Immature natural killer cell (primary cell): ENCODE measurements at regions not wholly inside any gene's neighbourhood (a gene's known extent, or its start where the extent isn't known, plus 50 kb on each side); places are given as distances from the start of the nearest gene placed in this dataset.

Experiments used
- DNase-seq, 3 donors: peaks; one replicate each; pipeline ENCODE4 v3.0.0; 2022; ENCODE audit warnings: mixed read lengths in 1 of 3
- H3K27ac Mint-ChIP-seq, 6 donors: one replicate each; pipeline ENCODE4 v1.8.0; 2020; ENCODE audit warnings: mixed read lengths in 6 of 6, mild to moderate bottlenecking in 5 of 6, inconsistent platforms in 4 of 6, moderate library complexity in 3 of 6
- H3K27me3 Mint-ChIP-seq, 3 donors: one replicate each; pipeline ENCODE4 v1.8.0; 2020 to 2021; ENCODE audit warnings: low read depth in 3 of 3, mild to moderate bottlenecking in 3 of 3, mixed read lengths in 3 of 3, moderate library complexity in 3 of 3, inconsistent platforms in 1 of 3
- H3K36me3 Mint-ChIP-seq, 3 donors: one replicate each; pipeline ENCODE4 v1.8.0; 2020; ENCODE audit warnings: mixed read lengths in 3 of 3, inconsistent platforms in 2 of 3, mild to moderate bottlenecking in 2 of 3
- H3K4me1 Mint-ChIP-seq, 2 donors: one replicate each; pipeline ENCODE4 v1.8.0; 2020; ENCODE audit warnings: inconsistent platforms in 2 of 2, mild to moderate bottlenecking in 2 of 2, mixed read lengths in 2 of 2, moderate library complexity in 1 of 2
- H3K4me3 Mint-ChIP-seq, 5 donors: one replicate each; pipeline ENCODE4 v1.8.0; 2020; ENCODE audit warnings: mild to moderate bottlenecking in 5 of 5, mixed read lengths in 5 of 5, inconsistent platforms in 3 of 5, moderate library complexity in 3 of 5
- H3K9me3 Mint-ChIP-seq, 6 donors: one replicate each; pipeline ENCODE4 v1.8.0; 2020; ENCODE audit warnings: mild to moderate bottlenecking in 6 of 6, mixed read lengths in 6 of 6, inconsistent platforms in 4 of 6, moderate library complexity in 3 of 6

- peaks cover 0 to 10% (median 2%) of the 10 kb centered on the region in 6 donors for H3K9me3 Mint-ChIP-seq
- no peak overlapping the region for H3K27ac Mint-ChIP-seq
- DNase-seq, result no peak
- no peaks in the 10 kb centered on the region for H3K36me3 Mint-ChIP-seq
- H3K4me1 Mint-ChIP-seq, result no peaks in the 10 kb centered on the region
- H3K27me3 Mint-ChIP-seq, result peaks cover 2 to 5% (median 2%) of the 10 kb centered on the region in 3 donors
- H3K4me3 Mint-ChIP-seq, result no peak overlapping the region
These were observed 541.9 kb upstream of the CELF2 start for GRCh38 chr10:10475812-10476211.

GRCh38 chr10:10477844-10478243 lies 539.8 kb upstream of the CELF2 start:
- no peak for DNase-seq
- no peak overlapping the region for H3K4me3 Mint-ChIP-seq
- no peaks in the 10 kb centered on the region for H3K36me3 Mint-ChIP-seq
- no peak overlapping the region for H3K27ac Mint-ChIP-seq
- H3K4me1 Mint-ChIP-seq, result no peaks in the 10 kb centered on the region
- peaks cover 5 to 7% (median 5%) of the 10 kb centered on the region in 3 donors for H3K27me3 Mint-ChIP-seq
- H3K9me3 Mint-ChIP-seq, result peaks cover 0 to 7% (median 2%) of the 10 kb centered on the region in 6 donors

- no peak for DNase-seq
- Mint-ChIP-seq H3K36me3 (no peaks in the 10 kb centered on the region), H3K27ac (no peak overlapping the region), H3K4me3 (no peak overlapping the region), H3K27me3 (peaks cover 4 to 5% (median 5%) of the 10 kb centered on the region in 3 donors), H3K4me1 (no peaks in the 10 kb centered on the region), H3K9me3 (peaks cover 0 to 2% (median 0%) of the 10 kb centered on the region in 6 donors)
These were observed 538.2 kb upstream of the CELF2 start for GRCh38 chr10:10479465-10479864.

GRCh38 chr10:10482613-10483012 lies 535.1 kb upstream of the CELF2 start:
- Mint-ChIP-seq H3K4me3 (no peak overlapping the region), H3K36me3 (no peaks in the 10 kb centered on the region), H3K9me3 (peaks cover 0 to 2% (median 0%) of the 10 kb centered on the region in 6 donors), H3K27me3 (peaks cover 2 to 5% (median 4%) of the 10 kb centered on the region in 3 donors), H3K4me1 (no peaks in the 10 kb centered on the region), H3K27ac (no peak overlapping the region)
- no peak for DNase-seq

- Mint-ChIP-seq H3K36me3 (no peaks in the 10 kb centered on the region), H3K4me1 (no peaks in the 10 kb centered on the region)
- no peak for DNase-seq
These were observed 528.6 kb upstream of the CELF2 start for GRCh38 chr10:10489076-10489475.

GRCh38 chr10:10489805-10490571 lies 527.7 kb upstream of the CELF2 start:
- peaks cover 0 to 3% (median 0%) of the 10 kb centered on the region in 6 donors for H3K9me3 Mint-ChIP-seq
- H3K4me1 Mint-ChIP-seq, result no peaks in the 10 kb centered on the region
- H3K36me3 Mint-ChIP-seq, result no peaks in the 10 kb centered on the region
- H3K27me3 Mint-ChIP-seq, result peaks cover 0 to 5% (median 2%) of the 10 kb centered on the region in 3 donors
- no peak overlapping the region for H3K27ac Mint-ChIP-seq
- DNase-seq, result no peak
- no peak overlapping the region for H3K4me3 Mint-ChIP-seq

More at GRCh38 chr10:10489076-10489475, 528.6 kb upstream of the CELF2 start:
- H3K4me3 Mint-ChIP-seq, result no peak overlapping the region
- H3K27ac Mint-ChIP-seq, result no peak overlapping the region
- H3K9me3 Mint-ChIP-seq, result peaks cover 0 to 3% (median 0%) of the 10 kb centered on the region in 6 donors
- peaks cover 0 to 5% (median 2%) of the 10 kb centered on the region in 3 donors for H3K27me3 Mint-ChIP-seq

- H3K27me3 Mint-ChIP-seq, result peaks cover 0 to 5% (median 2%) of the 10 kb centered on the region in 3 donors
- no peak overlapping the region for H3K27ac Mint-ChIP-seq
- H3K9me3 Mint-ChIP-seq, result peaks cover 0 to 3% (median 0%) of the 10 kb centered on the region in 6 donors
- no peak for DNase-seq
- H3K4me3 Mint-ChIP-seq, result no peak overlapping the region
- H3K4me1 Mint-ChIP-seq, result no peaks in the 10 kb centered on the region
- H3K36me3 Mint-ChIP-seq, result no peaks in the 10 kb centered on the region
These were observed 527.1 kb upstream of the CELF2 start for GRCh38 chr10:10490581-10490980.

GRCh38 chr10:10492420-10492819 lies 525.3 kb upstream of the CELF2 start:
- H3K4me1 Mint-ChIP-seq, result no peaks in the 10 kb centered on the region
- H3K27ac Mint-ChIP-seq, result no peak overlapping the region
- DNase-seq, result no peak
- no peaks in the 10 kb centered on the region for H3K36me3 Mint-ChIP-seq
- H3K27me3 Mint-ChIP-seq, result peaks cover 2 to 5% (median 2%) of the 10 kb centered on the region in 3 donors
- H3K9me3 Mint-ChIP-seq, result peaks cover 0 to 3% (median 0%) of the 10 kb centered on the region in 6 donors
- H3K4me3 Mint-ChIP-seq, result no peak overlapping the region

GRCh38 chr10:10493833-10494232 lies 523.8 kb upstream of the CELF2 start:
- H3K4me3 Mint-ChIP-seq, result no peak overlapping the region
- no peak overlapping the region for H3K27ac Mint-ChIP-seq
- H3K9me3 Mint-ChIP-seq, result peaks cover 0 to 6% (median 1%) of the 10 kb centered on the region in 6 donors
- no peak for DNase-seq
- H3K4me1 Mint-ChIP-seq, result no peaks in the 10 kb centered on the region
- H3K27me3 Mint-ChIP-seq, result peaks cover 2 to 5% (median 3%) of the 10 kb centered on the region in 3 donors
- no peaks in the 10 kb centered on the region for H3K36me3 Mint-ChIP-seq

- H3K36me3 Mint-ChIP-seq, result no peaks in the 10 kb centered on the region
- peaks cover 2 to 4% (median 3%) of the 10 kb centered on the region in 3 donors for H3K27me3 Mint-ChIP-seq
- peaks cover 0 to 4% (median 1%) of the 10 kb centered on the region in 6 donors for H3K9me3 Mint-ChIP-seq
- DNase-seq, result no peak
- no peak overlapping the region for H3K4me3 Mint-ChIP-seq
- H3K27ac Mint-ChIP-seq, result no peak overlapping the region
- H3K4me1 Mint-ChIP-seq, result no peaks in the 10 kb centered on the region
These were observed 520.4 kb upstream of the CELF2 start for GRCh38 chr10:10497245-10497644.

GRCh38 chr10:10498781-10499180 lies 518.9 kb upstream of the CELF2 start:
- Mint-ChIP-seq H3K4me1 (no peaks in the 10 kb centered on the region), H3K4me3 (no peak overlapping the region), H3K36me3 (no peaks in the 10 kb centered on the region), H3K9me3 (peaks cover 0 to 6% (median 2%) of the 10 kb centered on the region in 6 donors), H3K27ac (no peak overlapping the region), H3K27me3 (peaks cover 0 to 3% (median 2%) of the 10 kb centered on the region in 3 donors)
- DNase-seq, result no peak

- Mint-ChIP-seq H3K27me3 (peaks cover 0 to 3% (median 0%) of the 10 kb centered on the region in 3 donors), H3K4me3 (no peak overlapping the region), H3K27ac (no peak overlapping the region), H3K4me1 (no peaks in the 10 kb centered on the region), H3K36me3 (peaks cover 0 to 2% (median 0%) of the 10 kb centered on the region in 3 donors), H3K9me3 (peaks cover 0 to 7% (median 3%) of the 10 kb centered on the region in 6 donors)
- no peak for DNase-seq
These were observed 517.8 kb upstream of the CELF2 start for GRCh38 chr10:10499839-10500238.

GRCh38 chr10:10500937-10501336 lies 516.7 kb upstream of the CELF2 start:
- Mint-ChIP-seq H3K27ac (no peak overlapping the region), H3K36me3 (peaks cover 0 to 2% (median 0%) of the 10 kb centered on the region in 3 donors), H3K9me3 (peaks cover 0 to 8% (median 3%) of the 10 kb centered on the region in 6 donors), H3K4me1 (no peaks in the 10 kb centered on the region), H3K4me3 (no peak overlapping the region), H3K27me3 (peaks cover 0 to 4% (median 3%) of the 10 kb centered on the region in 3 donors)
- no peak for DNase-seq

- Mint-ChIP-seq H3K27me3 (peaks cover 0 to 4% (median 0%) of the 10 kb centered on the region in 3 donors), H3K9me3 (peaks cover 0 to 8% (median under 1%) of the 10 kb centered on the region in 6 donors), H3K4me1 (no peaks in the 10 kb centered on the region), H3K36me3 (peaks cover 0 to 2% (median 0%) of the 10 kb centered on the region in 3 donors), H3K4me3 (no peak overlapping the region), H3K27ac (no peak overlapping the region)
- DNase-seq, result no peak
These were observed 513.9 kb upstream of the CELF2 start for GRCh38 chr10:10503772-10504171.
